ENCODE measurements at regions not wholly inside any gene's neighbourhood (a gene's known extent, or its start where the extent isn't known, plus 50 kb on each side); places are given as distances from the start of the nearest gene placed in this dataset.

DNA sequence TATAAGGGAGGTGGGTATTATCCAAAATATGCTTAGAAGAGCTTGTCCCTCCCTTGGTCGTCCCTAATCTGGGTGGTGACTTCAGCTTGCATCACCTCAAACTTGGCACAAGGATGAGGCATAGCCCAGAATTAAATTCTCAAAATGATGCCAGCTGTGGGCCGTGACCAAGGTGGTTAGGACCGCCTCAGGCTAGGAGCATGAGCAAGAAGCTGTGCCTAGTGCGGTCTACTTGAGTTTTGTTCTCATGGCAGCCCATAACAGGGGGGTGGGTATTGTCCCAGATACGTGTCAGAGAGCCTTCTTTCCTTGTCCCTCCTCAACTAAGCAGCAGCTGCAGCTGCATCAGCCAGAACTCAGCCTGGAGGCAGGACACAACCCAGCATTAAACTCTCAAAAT lies 2620.0 kb downstream of the PCDH7 start:
- TF ChIP-seq GATA2 (IDR thresholded peaks at IDR 0.05; ENCODE audit: low read depth, low read length) (no peak), GATA3 (IDR thresholded peaks at IDR 0.05; ENCODE audit: low read depth, low read length) (no peak)

GRCh38 chr4:33349376-33349775 lies 2629.2 kb downstream of the PCDH7 start:
- TF ChIP-seq GATA3 (IDR thresholded peaks at IDR 0.05; ENCODE audit: low read depth, low read length) (no peak), GATA2 (IDR thresholded peaks at IDR 0.05; ENCODE audit: low read depth, low read length) (no peak)

DNA sequence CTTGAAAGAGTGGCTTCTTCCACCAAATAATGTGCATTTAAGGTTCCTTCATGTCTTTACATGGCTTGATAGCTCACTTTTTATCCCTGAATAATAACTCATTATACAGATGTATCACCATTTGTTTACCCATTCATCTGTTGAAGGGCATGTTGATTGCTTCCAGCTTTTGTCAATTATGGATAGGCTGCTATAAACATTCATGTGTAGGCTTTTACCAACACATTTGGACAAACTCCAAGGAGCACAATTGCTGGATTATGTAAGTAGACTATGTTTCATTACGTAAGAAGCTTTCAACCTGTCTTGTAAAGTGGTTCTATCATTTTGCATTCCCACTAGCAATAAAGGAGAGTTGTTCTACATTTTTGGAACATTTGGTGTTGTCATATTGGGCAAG lies 2637.0 kb downstream of the PCDH7 start:
- TF ChIP-seq GATA2 (IDR thresholded peaks at IDR 0.05; ENCODE audit: low read depth, low read length) = no peak
- TF ChIP-seq GATA3 (IDR thresholded peaks at IDR 0.05; ENCODE audit: low read depth, low read length) = no peak

DNA sequence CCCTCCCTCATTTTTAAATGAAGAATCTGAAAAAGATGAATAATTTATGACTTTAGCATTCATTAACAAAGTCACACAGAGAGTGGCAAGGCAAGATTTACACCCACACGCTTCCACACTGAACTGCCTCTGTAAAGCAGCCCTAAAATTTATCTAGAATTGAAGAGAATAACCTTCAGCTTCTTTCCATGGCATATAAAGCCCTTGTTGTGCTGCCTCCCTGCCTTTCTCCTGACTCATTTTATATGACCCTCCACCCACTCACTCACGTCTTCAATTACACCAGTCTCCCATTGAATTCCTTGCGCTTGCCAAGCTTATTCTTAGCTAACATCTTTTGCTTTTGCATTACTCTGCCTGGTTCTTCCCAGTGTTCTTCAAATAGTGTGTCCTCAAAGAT lies 2649.3 kb downstream of the PCDH7 start:
- TF ChIP-seq GATA2 (IDR thresholded peaks at IDR 0.05; ENCODE audit: low read depth, low read length) (no peak), GATA3 (IDR thresholded peaks at IDR 0.05; ENCODE audit: low read depth, low read length) (no peak)

GRCh38 chr4:33381816-33382215 lies 2661.6 kb downstream of the PCDH7 start:
- TF ChIP-seq GATA3 (IDR thresholded peaks at IDR 0.05; ENCODE audit: low read depth, low read length) (no peak), GATA2 (IDR thresholded peaks at IDR 0.05; ENCODE audit: low read depth, low read length) (no peak)

DNA sequence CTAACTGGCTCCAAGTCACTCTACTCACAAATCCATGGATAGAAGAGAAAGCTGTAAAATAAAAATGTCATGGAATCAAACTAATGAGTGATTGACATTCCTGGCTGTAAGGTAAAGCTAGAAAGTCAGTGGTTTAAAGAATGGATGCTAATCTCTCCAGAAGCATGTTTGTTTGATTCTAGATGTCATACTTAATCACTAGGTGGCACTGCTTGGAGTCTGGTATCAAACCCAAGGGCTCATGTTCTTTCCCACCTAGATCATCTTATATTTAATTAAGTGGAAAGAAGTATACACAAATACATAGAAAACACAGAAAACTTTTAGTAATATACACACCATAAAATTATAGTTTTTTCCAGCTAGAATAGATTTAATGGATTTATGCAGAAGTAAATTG lies 2666.6 kb downstream of the PCDH7 start:
- TF ChIP-seq GATA2 (IDR thresholded peaks at IDR 0.05; ENCODE audit: low read depth, low read length) = no peak
- no peak for TF ChIP-seq GATA3 (IDR thresholded peaks at IDR 0.05; ENCODE audit: low read depth, low read length)

DNA sequence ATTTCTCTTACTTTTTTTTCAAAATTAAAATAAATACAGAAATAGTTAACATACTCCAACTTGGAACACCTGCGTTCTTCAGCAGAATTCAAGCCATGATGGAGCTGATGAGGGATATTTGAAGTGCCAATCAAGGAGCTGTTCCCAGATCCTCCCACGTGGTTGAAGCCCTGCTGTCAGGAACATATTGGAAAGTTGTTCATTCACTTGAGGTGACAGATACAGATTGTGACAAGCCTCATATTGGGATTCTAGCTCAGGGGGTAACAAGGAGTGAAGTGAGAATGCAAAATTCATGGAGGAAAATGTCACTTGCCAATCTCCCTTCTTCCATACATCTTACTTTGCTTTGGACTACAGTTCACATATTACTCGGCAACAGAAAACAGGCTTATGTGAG lies 2670.8 kb downstream of the PCDH7 start:
- TF ChIP-seq GATA2 (IDR thresholded peaks at IDR 0.05; ENCODE audit: low read depth, low read length) = no peak
- TF ChIP-seq GATA3 (IDR thresholded peaks at IDR 0.05; ENCODE audit: low read depth, low read length) = no peak

GRCh38 chr4:33395731-33396485 lies 2675.7 kb downstream of the PCDH7 start:
- TF ChIP-seq GATA3 (IDR thresholded peaks at IDR 0.05; ENCODE audit: low read depth, low read length) (no peak), GATA2 (IDR thresholded peaks at IDR 0.05; ENCODE audit: low read depth, low read length) (no peak)

DNA sequence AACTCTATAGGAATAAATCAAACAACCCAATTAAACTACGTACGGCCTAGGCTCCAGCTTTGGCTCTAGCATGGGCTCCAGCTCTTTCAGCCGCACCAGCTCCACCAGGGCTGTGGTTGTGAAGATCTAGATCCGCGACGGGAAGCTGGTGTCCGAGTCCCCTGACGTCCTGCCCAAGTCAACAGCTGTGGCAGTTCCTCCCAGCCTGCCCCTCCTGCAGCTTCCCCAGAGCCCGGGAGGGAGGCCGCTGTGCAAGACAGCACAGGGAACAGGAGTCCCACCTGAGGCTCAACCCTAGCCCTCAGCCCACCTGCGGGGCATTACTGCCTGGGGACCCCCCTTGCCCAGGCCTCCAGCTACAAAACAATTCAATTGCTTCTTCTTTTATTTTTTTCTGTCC lies 2680.3 kb downstream of the PCDH7 start:
- TF ChIP-seq GATA3 (IDR thresholded peaks at IDR 0.05; ENCODE audit: low read depth, low read length) (no peak), GATA2 (IDR thresholded peaks at IDR 0.05; ENCODE audit: low read depth, low read length) (no peak)

GRCh38 chr4:33407496-33407895 lies 2687.3 kb downstream of the PCDH7 start:
- TF ChIP-seq GATA3 (IDR thresholded peaks at IDR 0.05; ENCODE audit: low read depth, low read length) = no peak

DNA sequence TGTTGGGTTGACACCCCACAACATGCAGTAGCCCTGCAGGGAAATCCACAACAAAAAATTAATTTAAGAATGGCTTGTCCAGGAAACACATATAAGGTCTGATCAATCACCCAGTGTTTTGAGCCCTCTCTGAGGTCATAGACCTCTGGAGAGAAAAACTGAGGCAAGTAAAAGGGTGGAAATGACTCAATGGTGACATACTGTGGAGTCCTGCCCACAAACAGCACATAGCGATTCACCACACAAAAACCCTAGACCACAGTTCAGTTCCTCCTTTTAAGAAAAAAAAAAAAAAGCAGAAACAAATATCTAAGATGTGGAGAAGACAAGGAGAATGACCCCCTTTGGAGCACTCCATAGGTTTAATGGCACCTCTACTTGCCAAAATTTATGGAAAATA lies 2691.0 kb downstream of the PCDH7 start:
- TF ChIP-seq GATA2 (IDR thresholded peaks at IDR 0.05; ENCODE audit: low read depth, low read length) = no peak
- TF ChIP-seq GATA3 (IDR thresholded peaks at IDR 0.05; ENCODE audit: low read depth, low read length) = no peak

- TF ChIP-seq GATA3 (IDR thresholded peaks at IDR 0.05; ENCODE audit: low read depth, low read length) (no peak), GATA2 (IDR thresholded peaks at IDR 0.05; ENCODE audit: low read depth, low read length) (no peak)
These were observed 2701.7 kb downstream of the PCDH7 start for GRCh38 chr4:33421887-33422286.

- TF ChIP-seq GATA2 (IDR thresholded peaks at IDR 0.05; ENCODE audit: low read depth, low read length) (no peak), GATA3 (IDR thresholded peaks at IDR 0.05; ENCODE audit: low read depth, low read length) (no peak)
These were observed 2702.5 kb downstream of the PCDH7 start for GRCh38 chr4:33422656-33423055.

- no peak for TF ChIP-seq GATA2 (IDR thresholded peaks at IDR 0.05; ENCODE audit: low read depth, low read length)
- no peak for TF ChIP-seq GATA3 (IDR thresholded peaks at IDR 0.05; ENCODE audit: low read depth, low read length)
These were observed 2705.8 kb downstream of the PCDH7 start for GRCh38 chr4:33425936-33426335.

GRCh38 chr4:33427676-33428075 lies 2707.5 kb downstream of the PCDH7 start:
- TF ChIP-seq GATA3 (IDR thresholded peaks at IDR 0.05; ENCODE audit: low read depth, low read length) (no peak), GATA2 (IDR thresholded peaks at IDR 0.05; ENCODE audit: low read depth, low read length) (no peak)

- TF ChIP-seq GATA3 (IDR thresholded peaks at IDR 0.05; ENCODE audit: low read depth, low read length) = no peak
- no peak for TF ChIP-seq GATA2 (IDR thresholded peaks at IDR 0.05; ENCODE audit: low read depth, low read length)
These were observed 2709.8 kb downstream of the PCDH7 start for GRCh38 chr4:33429971-33430370.

Data from SH-SY5Y (cell line).